ENCODE measurements at regions not wholly inside any gene's neighbourhood (a gene's known extent, or its start where the extent isn't known, plus 50 kb on each side); places are given as distances from the start of the nearest gene placed in this dataset.
"Not testable (repeated sequence)": the region's sequence is repeated elsewhere in the genome, so short reads cannot be mapped to it uniquely, and the experiment has no call there.

DNA sequence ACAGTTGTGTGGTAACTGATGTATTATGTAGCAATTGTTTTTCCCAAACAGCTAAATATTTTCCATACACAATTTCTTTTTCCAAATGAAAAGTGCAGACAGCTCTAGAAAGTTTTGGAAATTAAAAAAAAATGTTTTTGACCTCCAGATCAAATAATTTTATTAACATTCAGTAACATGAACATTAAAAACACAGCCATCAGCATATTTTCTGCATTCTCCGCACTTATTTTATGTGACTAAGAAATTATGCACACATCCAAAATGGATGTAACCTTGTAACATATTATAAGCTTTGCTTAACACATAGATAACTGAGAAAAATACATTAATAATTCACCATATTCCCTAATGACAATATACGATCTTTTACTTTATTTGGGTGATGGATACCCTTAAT is 224.6 kb downstream of the VGLL3 start:
- Mint-ChIP-seq H3K9me3 (ENCODE audit: low read depth) (no peaks in the 10 kb centered on the region), H3K27ac (no peak overlapping the region), H3K36me3 (ENCODE audit: low read depth) (no peaks in the 10 kb centered on the region), H3K27me3 (no peaks in the 10 kb centered on the region), H3K4me3 (no peak overlapping the region), H3K4me1 (no peaks in the 10 kb centered on the region)
- ChIA-PET CTCF (interaction anchor here (1.5 kb wide), 1 partner anchor 10 kb away, joined by 4 read pairs; no protein-coding TSS in a partner anchor), POLR2A (no interaction called here)
- intact Hi-C loops (cut with DNase I, micrococcal nuclease), result no loop called here
- no peak for ATAC-seq
- no peak for DNase-seq

DNA sequence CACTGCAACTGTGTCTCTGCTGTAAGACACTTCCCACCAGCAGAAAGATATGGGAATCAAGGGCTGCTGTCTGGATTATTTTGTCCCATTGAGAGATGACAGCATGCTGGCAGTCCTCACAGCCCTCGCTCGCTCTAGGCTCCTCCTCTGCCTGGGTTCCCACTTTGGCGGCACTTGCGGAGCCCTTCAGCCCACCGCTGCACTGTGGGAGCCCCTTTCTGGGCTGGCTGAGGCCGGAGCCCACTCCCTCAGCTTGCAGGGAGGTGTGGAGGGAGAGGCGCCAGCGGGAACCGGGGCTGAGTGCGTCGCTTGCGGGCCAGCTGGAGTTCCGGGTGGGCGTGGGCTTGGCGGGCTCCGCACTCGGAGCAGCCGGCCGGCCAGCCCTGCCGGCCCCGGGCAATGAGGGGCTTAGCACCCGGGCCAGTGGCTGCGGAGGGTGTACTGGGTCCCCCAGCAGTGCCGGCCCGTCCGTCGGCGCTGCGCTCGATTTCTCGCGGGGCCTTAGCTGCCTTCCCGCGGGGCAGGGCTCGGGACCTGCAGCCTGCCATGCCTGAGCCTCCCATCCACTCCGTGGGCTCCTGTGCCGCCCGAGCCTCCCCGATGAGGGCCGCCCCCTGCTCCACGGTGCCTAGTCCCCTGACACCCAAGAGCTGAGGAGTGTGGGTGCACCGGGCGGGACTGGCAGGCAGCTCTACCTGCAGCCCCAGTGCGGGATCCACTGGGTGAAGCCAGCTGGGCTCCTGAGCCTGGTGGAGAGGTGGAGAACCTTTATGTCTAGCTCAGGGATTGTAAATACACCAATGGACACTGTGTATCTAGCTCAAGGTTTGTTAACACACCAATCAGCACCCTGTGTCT is 233.4 kb downstream of the VGLL3 start:
- H3K27ac Mint-ChIP-seq; H3K4me3 Mint-ChIP-seq; ATAC-seq; intact Hi-C loops (cut with DNase I, micrococcal nuclease); H3K27me3 Mint-ChIP-seq; H3K36me3 Mint-ChIP-seq (ENCODE audit: low read depth); POLR2A ChIA-PET; DNase-seq; H3K4me1 Mint-ChIP-seq; H3K9me3 Mint-ChIP-seq (ENCODE audit: low read depth): not testable (repeated sequence)
- CTCF ChIA-PET, result interaction anchor here (0.6 kb wide), 1 partner anchor 306 kb away, joined by 4 read pairs; no protein-coding TSS in a partner anchor

DNA sequence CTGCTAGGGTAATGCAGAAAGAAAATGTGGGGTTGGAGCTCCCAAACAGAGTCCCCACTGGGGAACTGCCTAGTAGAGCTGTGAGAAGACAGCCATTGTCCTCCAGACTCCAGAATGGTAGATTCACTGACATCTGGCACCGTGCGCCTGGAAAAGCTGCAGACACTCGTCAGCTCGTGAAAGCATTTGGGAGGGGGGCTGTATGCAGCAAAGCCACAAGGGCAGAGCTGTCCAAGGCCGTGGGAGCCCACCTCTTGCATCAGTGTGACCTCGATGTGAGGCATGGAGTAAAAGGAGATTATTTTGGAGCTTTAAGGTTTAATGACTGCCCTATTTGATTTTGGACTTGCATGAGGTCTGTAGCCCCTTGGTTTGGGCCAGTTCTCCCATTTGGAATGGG is 242.9 kb downstream of the VGLL3 start:
- intact Hi-C loops (cut with DNase I, micrococcal nuclease), result no loop called here
- Mint-ChIP-seq H3K27me3 (no peaks in the 10 kb centered on the region), H3K9me3 (ENCODE audit: low read depth) (peaks cover 9% of the 10 kb centered on the region)

DNA sequence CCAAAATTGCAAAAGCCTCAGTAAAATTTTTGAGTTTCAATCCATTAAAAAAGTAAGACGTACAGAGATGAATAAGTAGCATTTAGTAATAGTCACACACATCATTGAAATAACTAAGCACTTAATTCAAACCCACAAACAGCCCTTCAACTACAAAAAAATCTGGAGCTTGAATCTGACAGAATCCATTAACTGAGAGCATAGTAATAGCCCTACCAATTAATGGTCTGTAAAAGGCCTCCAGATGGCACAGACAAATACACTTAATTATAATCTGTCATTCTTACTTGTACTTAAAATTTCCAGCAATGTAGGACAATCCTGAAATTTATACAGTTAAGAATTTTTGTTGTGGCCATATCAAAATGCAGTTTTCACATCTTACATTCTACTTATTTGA is 246.9 kb downstream of the VGLL3 start:
- no peak for DNase-seq
- ChIA-PET CTCF (no interaction called here), POLR2A (no interaction called here)
- Mint-ChIP-seq H3K27ac (no peak overlapping the region), H3K36me3 (ENCODE audit: low read depth) (no peaks in the 10 kb centered on the region), H3K9me3 (ENCODE audit: low read depth) (peaks cover 6% of the 10 kb centered on the region), H3K27me3 (no peaks in the 10 kb centered on the region), H3K4me3 (no peak overlapping the region), H3K4me1 (no peaks in the 10 kb centered on the region)
- intact Hi-C loops (cut with DNase I, micrococcal nuclease), result no loop called here
- ATAC-seq, result no peak

More for the DNA sequence above, 242.9 kb downstream of the VGLL3 start:
- Mint-ChIP-seq H3K36me3 (ENCODE audit: low read depth) (no peaks in the 10 kb centered on the region), H3K27ac (no peak overlapping the region), H3K4me3 (no peak overlapping the region), H3K4me1 (no peaks in the 10 kb centered on the region)
- no peak for ATAC-seq
- POLR2A ChIA-PET, result no interaction called here
- DNase-seq, result no peak
- CTCF ChIA-PET, result no interaction called here

DNA sequence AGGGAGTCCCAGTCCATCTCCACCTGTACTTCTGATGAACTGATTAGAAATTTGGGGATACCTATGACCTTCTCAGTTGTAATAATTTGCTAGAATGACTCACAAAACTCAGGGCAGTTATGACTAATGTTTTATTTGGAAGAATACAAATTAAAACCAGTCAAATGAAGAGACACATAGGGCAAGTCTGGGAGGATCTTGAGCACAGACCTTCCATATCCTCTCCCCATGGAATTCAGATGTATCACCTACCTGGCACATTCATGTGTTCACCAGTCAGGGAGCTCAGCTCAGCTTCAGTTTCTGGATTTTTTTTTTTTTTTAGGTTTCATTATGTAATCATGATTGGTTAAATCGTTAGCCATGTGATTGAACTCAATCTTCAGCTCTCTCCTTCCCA is 247.7 kb downstream of the VGLL3 start:
- ChIA-PET CTCF (no interaction called here), POLR2A (no interaction called here)
- H3K27ac Mint-ChIP-seq, result no peak overlapping the region
- no peak overlapping the region for H3K4me3 Mint-ChIP-seq
- intact Hi-C loops (cut with DNase I, micrococcal nuclease), result no loop called here
- ATAC-seq, result no peak
- H3K4me1 Mint-ChIP-seq, result no peaks in the 10 kb centered on the region
- peaks cover 4% of the 10 kb centered on the region for H3K9me3 Mint-ChIP-seq (ENCODE audit: low read depth)
- no peaks in the 10 kb centered on the region for H3K36me3 Mint-ChIP-seq (ENCODE audit: low read depth)
- DNase-seq, result no peak
- no peaks in the 10 kb centered on the region for H3K27me3 Mint-ChIP-seq

DNA sequence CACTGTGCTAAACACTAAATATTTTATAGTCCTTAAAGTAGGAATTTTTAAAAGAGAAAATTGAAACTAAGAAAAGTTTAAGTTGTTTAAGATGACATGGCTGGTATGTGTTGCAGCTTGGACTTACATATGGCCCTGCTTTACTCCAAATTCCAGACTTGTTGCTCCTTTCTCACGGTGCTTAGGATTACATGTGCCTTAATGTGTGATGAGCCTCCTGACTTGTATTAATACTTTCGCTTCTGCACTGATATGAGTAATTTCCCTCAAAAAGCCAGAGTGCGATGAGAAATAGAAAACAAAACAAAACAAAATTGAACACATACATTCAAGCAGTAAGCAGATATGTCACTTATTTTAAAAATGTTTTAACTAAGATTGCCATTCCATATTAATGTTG is 250.2 kb downstream of the VGLL3 start:
- CTCF ChIA-PET, result no interaction called here
- DNase-seq (no peak), ATAC-seq (no peak)
- no peaks in the 10 kb centered on the region for H3K9me3 Mint-ChIP-seq (ENCODE audit: low read depth)
- POLR2A ChIA-PET, result no interaction called here
- H3K27me3 Mint-ChIP-seq, result no peaks in the 10 kb centered on the region
- H3K36me3 Mint-ChIP-seq (ENCODE audit: low read depth), result no peaks in the 10 kb centered on the region
- H3K27ac Mint-ChIP-seq, result no peak overlapping the region
- intact Hi-C loops (cut with DNase I, micrococcal nuclease), result no loop called here
- H3K4me1 Mint-ChIP-seq, result no peaks in the 10 kb centered on the region
- no peak overlapping the region for H3K4me3 Mint-ChIP-seq

DNA sequence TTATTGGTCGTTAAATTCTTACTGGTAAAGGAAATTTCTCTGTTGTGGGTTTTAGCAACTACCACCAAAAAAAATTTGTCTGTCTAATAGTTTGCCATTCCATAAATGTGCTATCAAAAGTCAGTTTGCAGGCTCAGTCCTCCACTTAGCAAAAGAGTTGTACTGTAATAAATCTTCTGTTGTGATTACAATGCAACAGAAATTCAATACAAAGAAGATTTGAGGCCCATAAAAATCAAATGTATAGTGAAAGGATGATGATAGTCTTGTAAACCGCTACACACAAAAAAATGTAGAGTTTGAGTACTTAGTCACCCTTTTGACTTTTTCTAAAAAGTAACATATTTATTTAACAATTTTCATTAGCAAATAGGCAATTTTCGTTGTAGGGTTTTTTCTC is 251.7 kb downstream of the VGLL3 start:
- Mint-ChIP-seq H3K4me3 (no peak overlapping the region), H3K27me3 (no peaks in the 10 kb centered on the region), H3K36me3 (ENCODE audit: low read depth) (no peaks in the 10 kb centered on the region), H3K27ac (no peak overlapping the region), H3K9me3 (ENCODE audit: low read depth) (no peaks in the 10 kb centered on the region), H3K4me1 (no peaks in the 10 kb centered on the region)
- ATAC-seq (no peak), DNase-seq (no peak)
- intact Hi-C loops (cut with DNase I, micrococcal nuclease), result no loop called here
- POLR2A ChIA-PET, result no interaction called here
- CTCF ChIA-PET, result no interaction called here

DNA sequence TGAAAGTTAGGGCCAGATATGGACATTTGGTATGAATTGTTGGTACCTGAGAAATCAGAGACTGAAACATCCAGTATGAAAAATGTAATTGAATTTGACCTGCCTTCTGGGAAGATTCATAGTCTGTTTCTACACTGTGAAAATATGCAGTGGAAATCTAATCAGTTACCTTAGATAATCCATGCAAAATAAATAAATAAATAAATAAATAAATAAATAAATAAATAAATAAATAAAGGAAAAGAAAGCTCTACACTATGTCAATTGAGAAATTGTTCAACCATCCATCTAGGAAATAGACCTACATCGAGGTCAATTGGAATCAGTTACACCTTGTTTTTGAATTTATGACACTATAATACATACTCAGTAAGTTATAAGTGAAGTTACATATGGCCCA is 252.3 kb downstream of the VGLL3 start:
- no peaks in the 10 kb centered on the region for H3K9me3 Mint-ChIP-seq (ENCODE audit: low read depth)
- H3K27me3 Mint-ChIP-seq, result no peaks in the 10 kb centered on the region
- ChIA-PET CTCF (no interaction called here), POLR2A (no interaction called here)
- intact Hi-C loops (cut with DNase I, micrococcal nuclease), result no loop called here
- H3K4me1 Mint-ChIP-seq, result no peaks in the 10 kb centered on the region
- no peak for DNase-seq
- no peak overlapping the region for H3K27ac Mint-ChIP-seq
- no peaks in the 10 kb centered on the region for H3K36me3 Mint-ChIP-seq (ENCODE audit: low read depth)
- ATAC-seq, result no peak
- H3K4me3 Mint-ChIP-seq, result no peak overlapping the region

DNA sequence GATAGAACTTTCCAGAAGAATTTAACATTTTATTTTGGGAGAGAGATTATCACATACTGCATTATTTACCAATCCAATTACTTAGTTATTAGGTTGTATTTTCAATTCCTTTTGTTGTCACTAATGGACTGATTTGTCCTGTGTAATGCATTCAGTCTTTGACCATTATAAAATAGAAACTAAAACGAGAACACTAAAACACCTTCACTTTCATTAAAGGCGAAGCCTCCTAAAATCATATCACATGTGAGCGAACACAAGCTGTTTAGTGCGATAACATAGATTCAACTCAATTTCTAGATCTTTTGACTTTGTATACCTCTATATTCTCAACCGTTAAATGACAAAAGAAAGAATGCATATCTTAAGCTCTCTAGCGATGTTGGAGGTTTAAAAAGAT is 253.4 kb downstream of the VGLL3 start:
- H3K4me1 Mint-ChIP-seq, result no peaks in the 10 kb centered on the region
- CTCF ChIA-PET, result no interaction called here
- H3K36me3 Mint-ChIP-seq (ENCODE audit: low read depth), result no peaks in the 10 kb centered on the region
- ATAC-seq, result no peak
- no peaks in the 10 kb centered on the region for H3K9me3 Mint-ChIP-seq (ENCODE audit: low read depth)
- H3K27ac Mint-ChIP-seq, result no peak overlapping the region
- intact Hi-C loops (cut with DNase I, micrococcal nuclease), result no loop called here
- no peak overlapping the region for H3K4me3 Mint-ChIP-seq
- POLR2A ChIA-PET, result no interaction called here
- no peaks in the 10 kb centered on the region for H3K27me3 Mint-ChIP-seq
- DNase-seq, result no peak

DNA sequence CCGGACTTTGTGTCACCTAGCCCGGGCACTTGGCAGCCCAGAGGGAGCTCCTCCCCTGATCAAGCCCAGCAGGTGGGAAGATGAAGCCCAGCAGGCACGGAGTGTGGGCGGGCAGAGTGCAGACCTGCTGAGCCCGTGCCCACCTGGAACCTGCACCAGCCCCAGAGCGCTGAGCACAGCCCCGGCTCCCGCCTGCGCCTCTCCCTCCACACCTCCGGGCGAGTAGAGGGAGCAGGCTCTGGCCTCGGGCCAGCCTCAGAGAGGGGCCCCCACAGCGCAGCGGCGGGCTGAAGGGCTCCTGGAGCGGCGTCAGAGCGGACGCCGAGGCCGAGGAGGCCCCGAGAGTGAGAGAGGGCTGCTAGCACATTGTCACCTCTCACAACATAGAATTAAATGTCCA is 257.7 kb downstream of the VGLL3 start:
- Mint-ChIP-seq H3K4me3 (no peak overlapping the region), H3K27me3 (no peaks in the 10 kb centered on the region), H3K27ac (no peak overlapping the region), H3K9me3 (ENCODE audit: low read depth) (peaks cover 3% of the 10 kb centered on the region), H3K4me1 (no peaks in the 10 kb centered on the region), H3K36me3 (ENCODE audit: low read depth) (no peaks in the 10 kb centered on the region)
- intact Hi-C loops (cut with DNase I, micrococcal nuclease), result no loop called here
- CTCF ChIA-PET, result no interaction called here
- POLR2A ChIA-PET, result no interaction called here
- ATAC-seq (no peak), DNase-seq (no peak)

DNA sequence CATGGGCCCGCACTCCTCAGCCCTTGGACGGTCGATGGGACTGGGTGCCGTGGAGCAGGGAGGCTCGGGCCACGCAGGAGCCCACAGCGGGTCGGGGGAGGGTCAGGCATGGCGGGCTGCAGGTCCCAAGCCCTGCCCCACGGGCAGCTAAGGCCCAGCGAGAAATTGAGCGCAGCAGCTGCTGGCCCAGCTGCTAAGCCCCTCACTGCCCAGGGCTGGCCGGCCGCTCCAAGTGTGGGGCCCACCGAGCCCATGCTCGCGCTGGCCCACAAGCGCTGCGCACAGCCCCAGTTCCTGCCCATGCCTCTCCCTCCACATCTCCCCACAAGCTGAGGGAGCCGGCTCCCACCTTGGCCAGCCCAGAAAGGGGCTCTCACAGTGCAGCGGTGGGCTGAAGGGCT is 259.4 kb downstream of the VGLL3 start:
- DNase-seq (no peak), ATAC-seq (no peak)
- Mint-ChIP-seq H3K36me3 (ENCODE audit: low read depth) (no peaks in the 10 kb centered on the region), H3K4me3 (no peak overlapping the region), H3K4me1 (no peaks in the 10 kb centered on the region), H3K27ac (no peak overlapping the region), H3K9me3 (ENCODE audit: low read depth) (peaks cover 3% of the 10 kb centered on the region), H3K27me3 (no peaks in the 10 kb centered on the region)
- ChIA-PET POLR2A (no interaction called here), CTCF (interaction anchor here (0.6 kb wide), 1 partner anchor 448 kb away, joined by 5 read pairs; no protein-coding TSS in a partner anchor)
- intact Hi-C loops (cut with DNase I, micrococcal nuclease), result no loop called here

DNA sequence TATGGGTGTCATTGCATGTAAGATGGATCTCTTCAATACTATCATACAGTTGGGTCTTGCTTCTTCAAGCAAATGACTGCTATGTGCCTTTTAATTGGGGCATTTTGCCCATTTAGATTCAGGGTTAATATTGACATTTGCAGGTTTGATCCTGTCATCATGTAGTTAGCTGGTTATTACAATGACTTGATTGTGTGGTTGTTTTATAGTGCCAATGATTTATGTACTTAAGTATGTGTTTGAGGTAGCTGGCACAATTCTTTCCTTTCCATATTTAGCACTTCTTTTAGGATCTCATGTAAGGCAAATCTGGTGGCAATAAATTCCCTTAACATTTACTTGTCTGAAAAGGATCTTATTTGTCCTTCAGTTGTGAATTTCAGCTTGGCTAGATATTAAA is 267.5 kb downstream of the VGLL3 start:
- Mint-ChIP-seq H3K4me3 (no peak overlapping the region), H3K27me3 (no peaks in the 10 kb centered on the region), H3K36me3 (ENCODE audit: low read depth) (no peaks in the 10 kb centered on the region), H3K9me3 (ENCODE audit: low read depth) (peaks cover 4% of the 10 kb centered on the region), H3K27ac (no peak overlapping the region), H3K4me1 (no peaks in the 10 kb centered on the region)
- ChIA-PET POLR2A (no interaction called here), CTCF (interaction anchor here (0.9 kb wide), 1 partner anchor 9 kb away, joined by 4 read pairs; no protein-coding TSS in a partner anchor)
- no peak for DNase-seq
- intact Hi-C loops (cut with DNase I, micrococcal nuclease), result no loop called here
- ATAC-seq, result no peak

Measured in activated CD4-positive, alpha-beta T cell treated with anti-CD3 and anti-CD28 coated beads for 36 hours (primary cell).